ENCODE measurements at regions not wholly inside any gene's neighbourhood (a gene's known extent, or its start where the extent isn't known, plus 50 kb on each side); places are given as distances from the start of the nearest gene placed in this dataset.

- WGBS, 2 donors = 46 to 53% methylated on average over 2 to 3 of the region's 3 CpGs
Measured at GRCh38 chr17:12302711-12303110, 282.0 kb downstream of the MAP2K4 start.

GRCh38 chr17:12310811-12311210 is 290.1 kb downstream of the MAP2K4 start:
- WGBS, 2 donors = 55 to 64% methylated on average over 1 of the region's 1 CpG

More at GRCh38 chr17:12302711-12303110, 282.0 kb downstream of the MAP2K4 start:
- intact Hi-C loops (cut with DNase I) = no loop called here
- no peak for DNase-seq
- Histone ChIP-seq H3K4me3 (no peak overlapping the region), H3K9me3 (no peaks in the 10 kb centered on the region), H3K36me3 (no peaks in the 10 kb centered on the region), H3K27ac (no peak overlapping the region), H3K27me3 (no peaks in the 10 kb centered on the region), H3K4me1 (no peaks in the 10 kb centered on the region)
- TF ChIP-seq CTCF (IDR thresholded peaks at IDR 0.05) = no peak
- TF ChIP-seq POLR2A (IDR thresholded peaks at IDR 0.05) = no peak

DNA sequence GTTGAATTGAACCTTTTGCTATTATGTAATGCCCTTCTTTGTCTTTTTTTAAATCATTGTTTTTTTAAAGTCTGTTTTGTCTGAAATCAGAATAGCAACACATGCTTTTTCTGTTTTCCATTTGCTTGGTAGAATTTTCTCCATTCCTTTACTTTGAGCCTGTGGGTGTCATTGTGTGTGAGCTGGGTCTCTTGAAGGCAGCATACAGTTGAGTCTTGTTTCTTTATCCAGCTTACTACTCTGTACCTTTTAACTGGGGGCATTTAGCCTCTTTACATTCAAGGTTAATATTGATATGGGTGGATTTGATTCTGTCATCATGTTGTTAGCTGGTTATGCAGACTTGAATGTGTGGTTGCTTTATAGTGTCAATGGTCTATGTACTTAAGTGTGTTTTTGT is 292.0 kb downstream of the MAP2K4 start:
- Histone ChIP-seq H3K9me3 (peaks cover 0 to 9% (median 0%) of the 10 kb centered on the region in 3 donors), H3K27me3 (no peaks in the 10 kb centered on the region), H3K4me3 (no peak overlapping the region), H3K27ac (no peak overlapping the region), H3K4me1 (no peaks in the 10 kb centered on the region), H3K36me3 (no peaks in the 10 kb centered on the region)
- intact Hi-C loops (cut with DNase I) = no loop called here
- TF ChIP-seq POLR2A (IDR thresholded peaks at IDR 0.05) = no peak
- no peak for TF ChIP-seq CTCF (IDR thresholded peaks at IDR 0.05)
- DNase-seq = no peak

More at GRCh38 chr17:12310811-12311210, 290.1 kb downstream of the MAP2K4 start:
- Histone ChIP-seq H3K9me3 (peaks cover 0 to 9% (median 0%) of the 10 kb centered on the region in 3 donors), H3K4me3 (no peak overlapping the region), H3K27me3 (no peaks in the 10 kb centered on the region), H3K4me1 (no peaks in the 10 kb centered on the region), H3K27ac (no peak overlapping the region), H3K36me3 (no peaks in the 10 kb centered on the region)
- no peak for TF ChIP-seq CTCF (IDR thresholded peaks at IDR 0.05)
- TF ChIP-seq POLR2A (IDR thresholded peaks at IDR 0.05) = no peak
- no peak for DNase-seq
- intact Hi-C loops (cut with DNase I) = no loop called here

- H3K4me3 ChIP-seq = no peak overlapping the region
- H3K27ac ChIP-seq = no peak overlapping the region
- no peak for DNase-seq
- intact Hi-C loops (cut with DNase I) = no loop called here
- no peak for TF ChIP-seq POLR2A (IDR thresholded peaks at IDR 0.05)
- no peak for TF ChIP-seq CTCF (IDR thresholded peaks at IDR 0.05)
- no peaks in the 10 kb centered on the region for H3K27me3 ChIP-seq
- H3K36me3 ChIP-seq = no peaks in the 10 kb centered on the region
- peaks cover 0 to 9% (median 0%) of the 10 kb centered on the region in 3 donors for H3K9me3 ChIP-seq
- peaks cover 0 to 4% (median 0%) of the 10 kb centered on the region in 3 donors for H3K4me1 ChIP-seq
- WGBS, 2 donors = 45% methylated on average over 1 of the region's 1 CpG
Measured at GRCh38 chr17:12313786-12314185, 293.1 kb downstream of the MAP2K4 start.

DNA sequence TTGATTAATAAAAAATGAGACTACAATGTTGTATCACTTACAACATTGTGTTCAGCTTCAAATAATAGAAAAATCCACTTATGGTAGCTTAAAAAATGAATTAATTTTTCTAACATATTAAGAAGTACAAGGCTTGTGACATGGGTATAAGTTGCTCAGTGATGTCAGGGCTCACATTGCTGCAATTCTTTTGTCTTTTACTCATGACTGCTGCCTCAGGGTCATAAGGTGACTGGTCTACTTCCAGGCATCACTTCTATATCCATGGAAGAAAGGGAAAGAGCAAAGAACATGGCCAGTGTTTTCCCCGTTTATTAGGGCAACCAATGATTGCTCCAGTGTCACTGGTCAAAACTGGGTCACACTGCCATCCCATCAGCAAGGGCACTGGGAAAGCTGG is 295.3 kb downstream of the MAP2K4 start:
- TF ChIP-seq POLR2A (IDR thresholded peaks at IDR 0.05) = no peak
- TF ChIP-seq CTCF (IDR thresholded peaks at IDR 0.05) = no peak
- H3K27me3 ChIP-seq = no peaks in the 10 kb centered on the region
- 88% methylated on average over 1 of the region's 1 CpG for WGBS, 2 donors
- H3K4me3 ChIP-seq = no peak overlapping the region
- H3K9me3 ChIP-seq = peaks cover 0 to 9% (median 0%) of the 10 kb centered on the region in 3 donors
- DNase-seq = no peak
- H3K27ac ChIP-seq = no peak overlapping the region
- intact Hi-C loops (cut with DNase I) = no loop called here
- H3K4me1 ChIP-seq = peaks cover 0 to 4% (median 0%) of the 10 kb centered on the region in 3 donors
- H3K36me3 ChIP-seq = no peaks in the 10 kb centered on the region
